ENCODE measurements at regions not wholly inside any gene's neighbourhood (a gene's known extent, or its start where the extent isn't known, plus 50 kb on each side); places are given as distances from the start of the nearest gene placed in this dataset.

GRCh38 chr2:12227941-12228608 lies 481.6 kb downstream of the LPIN1 start:
- DNase-seq (ENCODE audit: low read depth in 4 of 6, low spot score in 6 of 6) = no peak
- no CpG with 5 or more reads among the region's 4 CpGs for WGBS (ENCODE audit: insufficient coverage)
- Histone ChIP-seq H3K4me1 (ENCODE audit: control insufficient read depth, insufficient read depth, low read length) (no peaks in the 10 kb centered on the region), H3K4me3 (ENCODE audit: low read depth, low read length) (no peak overlapping the region), H3K36me3 (ENCODE audit: control insufficient read depth, insufficient read depth, low read length) (no peaks in the 10 kb centered on the region), H3K27me3 (ENCODE audit: control insufficient read depth, insufficient read depth, low read length) (no peaks in the 10 kb centered on the region), H3K27ac (ENCODE audit: low read depth, low read length) (no peak overlapping the region), H3K9me3 (ENCODE audit: control insufficient read depth, insufficient read depth, low read length) (peaks cover 13% of the 10 kb centered on the region)

- Histone ChIP-seq H3K36me3 (ENCODE audit: control insufficient read depth, insufficient read depth, low read length) (no peaks in the 10 kb centered on the region), H3K4me1 (ENCODE audit: control insufficient read depth, insufficient read depth, low read length) (no peaks in the 10 kb centered on the region), H3K27me3 (ENCODE audit: control insufficient read depth, insufficient read depth, low read length) (no peaks in the 10 kb centered on the region), H3K9me3 (ENCODE audit: control insufficient read depth, insufficient read depth, low read length) (no peaks in the 10 kb centered on the region), H3K4me3 (ENCODE audit: low read depth, low read length) (no peak overlapping the region), H3K27ac (ENCODE audit: low read depth, low read length) (no peak overlapping the region)
- no peak for DNase-seq (ENCODE audit: low read depth in 4 of 6, low spot score in 6 of 6)
- WGBS (ENCODE audit: insufficient coverage) = no CpG with 5 or more reads among the region's 2 CpGs
Observed at GRCh38 chr2:12231288-12231687, 484.9 kb downstream of the LPIN1 start.

- Histone ChIP-seq H3K36me3 (ENCODE audit: control insufficient read depth, insufficient read depth, low read length) (no peaks in the 10 kb centered on the region), H3K4me1 (ENCODE audit: control insufficient read depth, insufficient read depth, low read length) (no peaks in the 10 kb centered on the region), H3K27me3 (ENCODE audit: control insufficient read depth, insufficient read depth, low read length) (no peaks in the 10 kb centered on the region), H3K4me3 (ENCODE audit: low read depth, low read length) (no peak overlapping the region), H3K27ac (ENCODE audit: low read depth, low read length) (no peak overlapping the region), H3K9me3 (ENCODE audit: control insufficient read depth, insufficient read depth, low read length) (no peaks in the 10 kb centered on the region)
- WGBS (ENCODE audit: insufficient coverage) = no CpG with 5 or more reads among the region's 3 CpGs
- DNase-seq (ENCODE audit: low read depth in 4 of 6, low spot score in 6 of 6) = no peak
Observed at GRCh38 chr2:12232876-12233275, 483.9 kb upstream of the TRIB2 start.

GRCh38 chr2:12236136-12236844 lies 480.4 kb upstream of the TRIB2 start:
- Histone ChIP-seq H3K36me3 (ENCODE audit: control insufficient read depth, insufficient read depth, low read length) (no peaks in the 10 kb centered on the region), H3K4me3 (ENCODE audit: low read depth, low read length) (no peak overlapping the region), H3K27ac (ENCODE audit: low read depth, low read length) (no peak overlapping the region), H3K4me1 (ENCODE audit: control insufficient read depth, insufficient read depth, low read length) (no peaks in the 10 kb centered on the region), H3K9me3 (ENCODE audit: control insufficient read depth, insufficient read depth, low read length) (no peaks in the 10 kb centered on the region), H3K27me3 (ENCODE audit: control insufficient read depth, insufficient read depth, low read length) (no peaks in the 10 kb centered on the region)
- no peak for DNase-seq (ENCODE audit: low read depth in 4 of 6, low spot score in 6 of 6)
- WGBS (ENCODE audit: insufficient coverage) = 93% methylated on average over 3 of the region's 4 CpGs

- Histone ChIP-seq H3K36me3 (ENCODE audit: control insufficient read depth, insufficient read depth, low read length) (no peaks in the 10 kb centered on the region), H3K9me3 (ENCODE audit: control insufficient read depth, insufficient read depth, low read length) (no peaks in the 10 kb centered on the region), H3K4me3 (ENCODE audit: low read depth, low read length) (no peak overlapping the region), H3K4me1 (ENCODE audit: control insufficient read depth, insufficient read depth, low read length) (no peaks in the 10 kb centered on the region), H3K27me3 (ENCODE audit: control insufficient read depth, insufficient read depth, low read length) (no peaks in the 10 kb centered on the region), H3K27ac (ENCODE audit: low read depth, low read length) (no peak overlapping the region)
- DNase-seq (ENCODE audit: low read depth in 4 of 6, low spot score in 6 of 6) = no peak
Observed at GRCh38 chr2:12240206-12240605, 476.5 kb upstream of the TRIB2 start.

- 88% methylated on average over 1 of the region's 2 CpGs for WGBS (ENCODE audit: insufficient coverage)
- no peaks in the 10 kb centered on the region for H3K9me3 ChIP-seq (ENCODE audit: control insufficient read depth, insufficient read depth, low read length)
- no peaks in the 10 kb centered on the region for H3K36me3 ChIP-seq (ENCODE audit: control insufficient read depth, insufficient read depth, low read length)
- H3K27me3 ChIP-seq (ENCODE audit: control insufficient read depth, insufficient read depth, low read length) = no peaks in the 10 kb centered on the region
- H3K4me1 ChIP-seq (ENCODE audit: control insufficient read depth, insufficient read depth, low read length) = no peaks in the 10 kb centered on the region
- no peak for DNase-seq (ENCODE audit: low read depth in 4 of 6, low spot score in 6 of 6)
- H3K27ac ChIP-seq (ENCODE audit: low read depth, low read length) = no peak overlapping the region
- H3K4me3 ChIP-seq (ENCODE audit: low read depth, low read length) = no peak overlapping the region
Observed at GRCh38 chr2:12243381-12243780, 473.4 kb upstream of the TRIB2 start.

GRCh38 chr2:12244070-12244469 lies 472.7 kb upstream of the TRIB2 start:
- no peaks in the 10 kb centered on the region for H3K36me3 ChIP-seq (ENCODE audit: control insufficient read depth, insufficient read depth, low read length)
- WGBS (ENCODE audit: insufficient coverage) = no CpG with 5 or more reads among the region's 3 CpGs
- DNase-seq (ENCODE audit: low read depth in 4 of 6, low spot score in 6 of 6) = no peak
- no peaks in the 10 kb centered on the region for H3K9me3 ChIP-seq (ENCODE audit: control insufficient read depth, insufficient read depth, low read length)
- H3K4me3 ChIP-seq (ENCODE audit: low read depth, low read length) = no peak overlapping the region
- H3K27me3 ChIP-seq (ENCODE audit: control insufficient read depth, insufficient read depth, low read length) = no peaks in the 10 kb centered on the region
- no peaks in the 10 kb centered on the region for H3K4me1 ChIP-seq (ENCODE audit: control insufficient read depth, insufficient read depth, low read length)
- no peak overlapping the region for H3K27ac ChIP-seq (ENCODE audit: low read depth, low read length)

GRCh38 chr2:12251121-12251520 lies 465.6 kb upstream of the TRIB2 start:
- H3K27me3 ChIP-seq (ENCODE audit: control insufficient read depth, insufficient read depth, low read length) = no peaks in the 10 kb centered on the region
- H3K27ac ChIP-seq (ENCODE audit: low read depth, low read length) = no peak overlapping the region
- no peak for DNase-seq (ENCODE audit: low read depth in 4 of 6, low spot score in 6 of 6)
- WGBS (ENCODE audit: insufficient coverage) = no CpG with 5 or more reads among the region's 2 CpGs
- H3K36me3 ChIP-seq (ENCODE audit: control insufficient read depth, insufficient read depth, low read length) = no peaks in the 10 kb centered on the region
- no peak overlapping the region for H3K4me3 ChIP-seq (ENCODE audit: low read depth, low read length)
- no peaks in the 10 kb centered on the region for H3K9me3 ChIP-seq (ENCODE audit: control insufficient read depth, insufficient read depth, low read length)
- H3K4me1 ChIP-seq (ENCODE audit: control insufficient read depth, insufficient read depth, low read length) = no peaks in the 10 kb centered on the region

- Histone ChIP-seq H3K4me3 (ENCODE audit: low read depth, low read length) (no peak overlapping the region), H3K4me1 (ENCODE audit: control insufficient read depth, insufficient read depth, low read length) (no peaks in the 10 kb centered on the region), H3K9me3 (ENCODE audit: control insufficient read depth, insufficient read depth, low read length) (no peaks in the 10 kb centered on the region), H3K36me3 (ENCODE audit: control insufficient read depth, insufficient read depth, low read length) (no peaks in the 10 kb centered on the region), H3K27me3 (ENCODE audit: control insufficient read depth, insufficient read depth, low read length) (no peaks in the 10 kb centered on the region), H3K27ac (ENCODE audit: low read depth, low read length) (no peak overlapping the region)
- no peak for DNase-seq (ENCODE audit: low read depth in 4 of 6, low spot score in 6 of 6)
Observed at GRCh38 chr2:12251749-12252148, 465.0 kb upstream of the TRIB2 start.

- DNase-seq (ENCODE audit: low read depth in 4 of 6, low spot score in 6 of 6) = no peak
- Histone ChIP-seq H3K27me3 (ENCODE audit: control insufficient read depth, insufficient read depth, low read length) (no peaks in the 10 kb centered on the region), H3K4me3 (ENCODE audit: low read depth, low read length) (no peak overlapping the region), H3K36me3 (ENCODE audit: control insufficient read depth, insufficient read depth, low read length) (no peaks in the 10 kb centered on the region), H3K27ac (ENCODE audit: low read depth, low read length) (no peak overlapping the region), H3K4me1 (ENCODE audit: control insufficient read depth, insufficient read depth, low read length) (peaks cover 3% of the 10 kb centered on the region), H3K9me3 (ENCODE audit: control insufficient read depth, insufficient read depth, low read length) (no peaks in the 10 kb centered on the region)
- WGBS (ENCODE audit: insufficient coverage) = no CpG with 5 or more reads among the region's 2 CpGs
Observed at GRCh38 chr2:12253167-12253778, 463.5 kb upstream of the TRIB2 start.
